ENCODE measurements at regions not wholly inside any gene's neighbourhood (a gene's known extent, or its start where the extent isn't known, plus 50 kb on each side); places are given as distances from the start of the nearest gene placed in this dataset.
A peak's percentile ranks its signal among the peaks of the same experiment; 100 is the strongest.
"Not testable (repeated sequence)": the region's sequence is repeated elsewhere in the genome, so short reads cannot be mapped to it uniquely, and the experiment has no call there.

DNA sequence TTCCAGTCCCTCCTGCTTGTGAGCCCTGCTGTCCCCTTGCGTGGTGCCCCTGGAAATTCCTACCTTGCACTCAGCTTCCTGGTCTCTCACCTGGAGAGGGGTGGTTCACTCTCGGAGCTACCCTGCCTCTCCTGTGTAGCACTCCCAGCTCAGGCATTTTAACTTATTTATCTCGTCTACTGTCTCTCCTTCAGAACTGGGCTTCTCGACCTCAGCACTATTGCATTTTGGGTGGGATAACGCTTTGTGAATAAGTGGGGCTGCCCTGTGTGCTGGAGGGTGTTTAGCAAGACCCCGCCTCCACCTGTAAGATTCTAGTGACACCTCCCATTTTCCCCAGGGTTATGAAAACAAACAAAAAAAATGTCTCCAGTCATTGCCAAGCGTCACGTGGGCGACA is 56.0 kb upstream of the SORCS2 start:
- no TSS peak for BruUV-seq (replicated peaks)
- H3K27ac ChIP-seq = no peak overlapping the region
- no peak overlapping the region for H3K4me2 ChIP-seq
- H3K9me3 ChIP-seq (ENCODE audit: insufficient read depth, low read depth) = no peaks in the 10 kb centered on the region
- H3K27me3 ChIP-seq (ENCODE audit: insufficient read depth, low read depth) = no peaks in the 10 kb centered on the region; the same call in 1 of the 2 replicates
- TF ChIP-seq, protein P1, sequence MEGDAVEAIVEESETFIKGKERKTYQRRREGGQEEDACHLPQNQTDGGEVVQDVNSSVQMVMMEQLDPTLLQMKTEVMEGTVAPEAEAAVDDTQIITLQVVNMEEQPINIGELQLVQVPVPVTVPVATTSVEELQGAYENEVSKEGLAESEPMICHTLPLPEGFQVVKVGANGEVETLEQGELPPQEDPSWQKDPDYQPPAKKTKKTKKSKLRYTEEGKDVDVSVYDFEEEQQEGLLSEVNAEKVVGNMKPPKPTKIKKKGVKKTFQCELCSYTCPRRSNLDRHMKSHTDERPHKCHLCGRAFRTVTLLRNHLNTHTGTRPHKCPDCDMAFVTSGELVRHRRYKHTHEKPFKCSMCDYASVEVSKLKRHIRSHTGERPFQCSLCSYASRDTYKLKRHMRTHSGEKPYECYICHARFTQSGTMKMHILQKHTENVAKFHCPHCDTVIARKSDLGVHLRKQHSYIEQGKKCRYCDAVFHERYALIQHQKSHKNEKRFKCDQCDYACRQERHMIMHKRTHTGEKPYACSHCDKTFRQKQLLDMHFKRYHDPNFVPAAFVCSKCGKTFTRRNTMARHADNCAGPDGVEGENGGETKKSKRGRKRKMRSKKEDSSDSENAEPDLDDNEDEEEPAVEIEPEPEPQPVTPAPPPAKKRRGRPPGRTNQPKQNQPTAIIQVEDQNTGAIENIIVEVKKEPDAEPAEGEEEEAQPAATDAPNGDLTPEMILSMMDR (conservative IDR thresholded peaks at IDR 0.05) = no peak
- TF ChIP-seq EZH2 (IDR thresholded peaks at IDR 0.05; ENCODE audit: low read depth) = no peak
- H4K20me1 ChIP-seq (ENCODE audit: insufficient read depth) = no peaks in the 10 kb centered on the region
- H3K36me3 ChIP-seq (ENCODE audit: low read depth) = no peaks in the 10 kb centered on the region
- intact Hi-C loops (cut with micrococcal nuclease; ENCODE audit: unreplicated experiment) = no loop called here
- H3F3A ChIP-seq (ENCODE audit: insufficient read depth, low read depth) = no peaks in the 10 kb centered on the region
- no peaks in the 10 kb centered on the region for H3K4me1 ChIP-seq (replicated peaks; ENCODE audit: insufficient read depth)
- no peaks in the 10 kb centered on the region for H3K79me2 ChIP-seq (ENCODE audit: low read depth)
- no peak overlapping the region for H3K4me3 ChIP-seq
- H3K9me2 ChIP-seq (ENCODE audit: insufficient read depth) = no peaks in the 10 kb centered on the region
- POLR2A ChIA-PET (ENCODE audit: unreplicated experiment) = interaction anchor here (0.7 kb wide), 1 partner anchor 143 kb away, joined by 7 read pairs; no protein-coding TSS in a partner anchor
- no peak overlapping the region for H2AFZ ChIP-seq
- CTCF ChIA-PET = no interaction called here
- no peak for DNase-seq

GRCh38 chr4:7135389-7135746 is 57.0 kb upstream of the SORCS2 start:
- no peak for DNase-seq
- intact Hi-C loops (cut with micrococcal nuclease; ENCODE audit: unreplicated experiment) = no loop called here
- TF ChIP-seq, protein P1 (conservative IDR thresholded peaks at IDR 0.05) = no peak
- TF ChIP-seq EZH2 (IDR thresholded peaks at IDR 0.05; ENCODE audit: low read depth) = no peak
- H3K27ac ChIP-seq = no peak overlapping the region
- H2AFZ ChIP-seq = no peak overlapping the region
- no peaks in the 10 kb centered on the region for H3K9me2 ChIP-seq (ENCODE audit: insufficient read depth)
- H3K4me1 ChIP-seq (replicated peaks; ENCODE audit: insufficient read depth) = no peaks in the 10 kb centered on the region
- H3K27me3 ChIP-seq (ENCODE audit: insufficient read depth, low read depth) = no peaks in the 10 kb centered on the region; the same call in 1 of the 2 replicates
- no peaks in the 10 kb centered on the region for H4K20me1 ChIP-seq (ENCODE audit: insufficient read depth)
- H3K4me3 ChIP-seq = no peak overlapping the region
- POLR2A ChIA-PET (ENCODE audit: unreplicated experiment) = no interaction called here
- CTCF ChIA-PET = no interaction called here
- no peak overlapping the region for H3K4me2 ChIP-seq
- H3K36me3 ChIP-seq (ENCODE audit: low read depth) = no peaks in the 10 kb centered on the region
- no peaks in the 10 kb centered on the region for H3F3A ChIP-seq (ENCODE audit: insufficient read depth, low read depth)
- H3K9me3 ChIP-seq (ENCODE audit: insufficient read depth, low read depth) = no peaks in the 10 kb centered on the region
- no TSS peak for BruUV-seq (replicated peaks)
- H3K79me2 ChIP-seq (ENCODE audit: low read depth) = no peaks in the 10 kb centered on the region

- BruUV-seq (replicated peaks) = no TSS peak
- Histone ChIP-seq H3K4me3 (no peak overlapping the region), H3F3A (ENCODE audit: insufficient read depth, low read depth) (no peaks in the 10 kb centered on the region), H3K27ac (no peak overlapping the region), H3K79me2 (ENCODE audit: low read depth) (no peaks in the 10 kb centered on the region), H3K9me2 (ENCODE audit: insufficient read depth) (no peaks in the 10 kb centered on the region), H4K20me1 (ENCODE audit: insufficient read depth) (no peaks in the 10 kb centered on the region), H3K4me1 (replicated peaks; ENCODE audit: insufficient read depth) (no peaks in the 10 kb centered on the region), H3K4me2 (no peak overlapping the region), H3K27me3 (ENCODE audit: insufficient read depth, low read depth) (no peaks in the 10 kb centered on the region; the same call in 1 of the 2 replicates), H3K36me3 (ENCODE audit: low read depth) (no peaks in the 10 kb centered on the region), H3K9me3 (ENCODE audit: insufficient read depth, low read depth) (no peaks in the 10 kb centered on the region), H2AFZ (no peak overlapping the region)
- ChIA-PET POLR2A (ENCODE audit: unreplicated experiment) (no interaction called here), CTCF (no interaction called here)
- DNase-seq = peak in 1 of 2 experiments; percentile 15
- intact Hi-C loops (cut with micrococcal nuclease; ENCODE audit: unreplicated experiment) = no loop called here
- TF ChIP-seq, protein P1 (conservative IDR thresholded peaks at IDR 0.05) = no peak
- no peak for TF ChIP-seq EZH2 (IDR thresholded peaks at IDR 0.05; ENCODE audit: low read depth)
Observed at GRCh38 chr4:7134737-7135388, 57.5 kb upstream of the SORCS2 start.

GRCh38 chr4:7133818-7134650 is 58.3 kb upstream of the SORCS2 start:
- intact Hi-C loops (cut with micrococcal nuclease; ENCODE audit: unreplicated experiment); CTCF ChIA-PET; DNase-seq; H3K27me3 ChIP-seq (ENCODE audit: insufficient read depth, low read depth); H3K4me3 ChIP-seq; H3K27ac ChIP-seq; H3K4me1 ChIP-seq (replicated peaks; ENCODE audit: insufficient read depth); H2AFZ ChIP-seq; H4K20me1 ChIP-seq (ENCODE audit: insufficient read depth); H3K79me2 ChIP-seq (ENCODE audit: low read depth); H3K36me3 ChIP-seq (ENCODE audit: low read depth); H3K9me2 ChIP-seq (ENCODE audit: insufficient read depth); BruUV-seq (replicated peaks); H3F3A ChIP-seq (ENCODE audit: insufficient read depth, low read depth); H3K9me3 ChIP-seq (ENCODE audit: insufficient read depth, low read depth); H3K4me2 ChIP-seq: not testable (repeated sequence)
- POLR2A ChIA-PET (ENCODE audit: unreplicated experiment) = interaction anchor here (0.5 kb wide), 1 partner anchor 1157 kb away, joined by 4 read pairs; no protein-coding TSS in a partner anchor

Data from PC-9 (cell line).